HG02885 (cell line): ENCODE measurements at regions not wholly inside any gene's neighbourhood (a gene's known extent, or its start where the extent isn't known, plus 50 kb on each side); places are given as distances from the start of the nearest gene placed in this dataset.

Experiments
- ATAC-seq: cut with Tn5 transposase; IDR thresholded peaks from one replicate; pipeline ENCODE4 v1.9.1; 2021; ENCODE audit warnings: mild to moderate bottlenecking; ENCODE audit not compliant: unreplicated experiment, poor library complexity

DNA sequence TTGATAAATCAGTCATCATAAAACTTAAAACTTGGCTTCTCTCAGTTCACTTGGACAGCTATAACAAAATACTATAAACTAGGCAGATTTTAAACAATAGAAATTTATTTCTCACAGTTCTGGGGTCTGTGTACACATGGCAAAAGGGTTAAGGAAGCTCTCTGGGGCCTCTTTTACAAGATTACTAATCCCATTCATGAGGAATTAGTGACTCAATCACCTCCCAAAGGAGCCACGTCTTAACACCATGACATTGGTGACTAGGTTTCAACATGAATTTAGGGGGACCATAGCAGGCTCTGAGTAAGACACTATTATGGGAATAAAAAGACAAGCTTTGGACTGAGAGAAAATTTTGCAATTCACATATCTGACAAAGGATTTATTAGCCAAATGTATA, 436.5 kb downstream of the PDZRN4 start:
- no peak for ATAC-seq
